Breast epithelium (tissue), 3 donors: ENCODE measurements at regions not wholly inside any gene's neighbourhood (a gene's known extent, or its start where the extent isn't known, plus 50 kb on each side); places are given as distances from the start of the nearest gene placed in this dataset.

ENCODE experiments used
- CTCF ChIP-seq, 3 donors: fragments of 450-650 bp; IDR thresholded peaks; one replicate each; pipeline ENCODE4 v1.5.1; 2016 to 2017; ENCODE audit warnings: antibody characterized with exemption in 3 of 3, mild to moderate bottlenecking in 3 of 3, moderate library complexity in 3 of 3
- POLR2A ChIP-seq: fragments of 450-650 bp; IDR thresholded peaks from one replicate; pipeline ENCODE4 v1.6.1; 2016; ENCODE audit warnings: antibody characterized with exemption, mild to moderate bottlenecking, moderate library complexity

GRCh38 chr22:47329727-47330650 is 567.5 kb downstream of the TBC1D22A start:
- TF ChIP-seq CTCF (IDR thresholded peaks at IDR 0.05) = no peak
- no peak for TF ChIP-seq POLR2A
